ENCODE measurements at regions not wholly inside any gene's neighbourhood (a gene's known extent, or its start where the extent isn't known, plus 50 kb on each side); places are given as distances from the start of the nearest gene placed in this dataset.

GRCh38 chr13:104843401-104843800, 1692.1 kb downstream of the EFNB2 start:
- no peaks in the 10 kb centered on the region for H3K9me3 ChIP-seq (ENCODE audit: control insufficient read depth in 2 of 2, insufficient read depth in 1 of 2, low read depth in 1 of 2, low read length in 1 of 2)
- no peak overlapping the region for H3K27ac ChIP-seq (ENCODE audit: low read depth in 1 of 3, low read length in 2 of 3)
- H3K4me3 ChIP-seq (ENCODE audit: low read depth in 1 of 3, low read length in 3 of 3), result no peak overlapping the region
- FAIRE-seq (no peak), DNase-seq (no peak)
- H3K4me1 ChIP-seq (ENCODE audit: control insufficient read depth in 3 of 3, insufficient read depth in 2 of 3, low read depth in 1 of 3, low read length in 2 of 3), result no peaks in the 10 kb centered on the region
- no peaks in the 10 kb centered on the region for H3K36me3 ChIP-seq (ENCODE audit: control insufficient read depth in 3 of 3, insufficient read depth in 2 of 3, low read depth in 1 of 3, low read length in 3 of 3)
- H3K27me3 ChIP-seq (ENCODE audit: control insufficient read depth in 3 of 3, insufficient read depth in 3 of 3, low read length in 3 of 3), result no peaks in the 10 kb centered on the region

- WGBS, 3 donors, result 86 to 96% (median 94%) methylated on average over 6 of the region's 6 CpGs
- FAIRE-seq (no peak), DNase-seq (no peak)
- Histone ChIP-seq H3K4me3 (ENCODE audit: low read depth in 1 of 3, low read length in 3 of 3) (no peak overlapping the region), H3K36me3 (ENCODE audit: control insufficient read depth in 3 of 3, insufficient read depth in 2 of 3, low read depth in 1 of 3, low read length in 3 of 3) (no peaks in the 10 kb centered on the region), H3K27ac (ENCODE audit: low read depth in 1 of 3, low read length in 2 of 3) (no peak overlapping the region), H3K9me3 (ENCODE audit: control insufficient read depth in 2 of 2, insufficient read depth in 1 of 2, low read depth in 1 of 2, low read length in 1 of 2) (no peaks in the 10 kb centered on the region), H3K4me1 (ENCODE audit: control insufficient read depth in 3 of 3, insufficient read depth in 2 of 3, low read depth in 1 of 3, low read length in 2 of 3) (no peaks in the 10 kb centered on the region), H3K27me3 (ENCODE audit: control insufficient read depth in 3 of 3, insufficient read depth in 3 of 3, low read length in 3 of 3) (no peaks in the 10 kb centered on the region)
These were observed 1694.4 kb downstream of the EFNB2 start for GRCh38 chr13:104841110-104841509.

GRCh38 chr13:104837756-104838155, 1697.7 kb downstream of the EFNB2 start:
- H3K36me3 ChIP-seq (ENCODE audit: control insufficient read depth in 3 of 3, insufficient read depth in 2 of 3, low read depth in 1 of 3, low read length in 3 of 3), result no peaks in the 10 kb centered on the region
- no peak for FAIRE-seq
- H3K4me3 ChIP-seq (ENCODE audit: low read depth in 1 of 3, low read length in 3 of 3), result no peak overlapping the region
- H3K27me3 ChIP-seq (ENCODE audit: control insufficient read depth in 3 of 3, insufficient read depth in 3 of 3, low read length in 3 of 3), result no peaks in the 10 kb centered on the region
- H3K9me3 ChIP-seq (ENCODE audit: control insufficient read depth in 2 of 2, insufficient read depth in 1 of 2, low read depth in 1 of 2, low read length in 1 of 2), result no peaks in the 10 kb centered on the region
- WGBS, 3 donors, result 22 to 37% (median 29%) methylated on average over 3 of the region's 3 CpGs
- DNase-seq, result no peak
- no peak overlapping the region for H3K27ac ChIP-seq (ENCODE audit: low read depth in 1 of 3, low read length in 2 of 3)
- no peaks in the 10 kb centered on the region for H3K4me1 ChIP-seq (ENCODE audit: control insufficient read depth in 3 of 3, insufficient read depth in 2 of 3, low read depth in 1 of 3, low read length in 2 of 3)

GRCh38 chr13:104833221-104833620, 1702.2 kb downstream of the EFNB2 start:
- Histone ChIP-seq H3K9me3 (ENCODE audit: control insufficient read depth in 2 of 2, insufficient read depth in 1 of 2, low read depth in 1 of 2, low read length in 1 of 2) (no peaks in the 10 kb centered on the region), H3K4me1 (ENCODE audit: control insufficient read depth in 3 of 3, insufficient read depth in 2 of 3, low read depth in 1 of 3, low read length in 2 of 3) (no peaks in the 10 kb centered on the region), H3K27me3 (ENCODE audit: control insufficient read depth in 3 of 3, insufficient read depth in 3 of 3, low read length in 3 of 3) (no peaks in the 10 kb centered on the region), H3K4me3 (ENCODE audit: low read depth in 1 of 3, low read length in 3 of 3) (no peak overlapping the region), H3K36me3 (ENCODE audit: control insufficient read depth in 3 of 3, insufficient read depth in 2 of 3, low read depth in 1 of 3, low read length in 3 of 3) (no peaks in the 10 kb centered on the region), H3K27ac (ENCODE audit: low read depth in 1 of 3, low read length in 2 of 3) (no peak overlapping the region)
- no peak for FAIRE-seq
- DNase-seq, result no peak
- 63 to 81% (median 76%) methylated on average over 1 of the region's 1 CpG for WGBS, 3 donors

GRCh38 chr13:104832231-104832630, 1703.2 kb downstream of the EFNB2 start:
- FAIRE-seq, result no peak
- no peak for DNase-seq
- 62 to 67% (median 67%) methylated on average over 4 of the region's 4 CpGs for WGBS, 3 donors

GRCh38 chr13:104831831-104832230, 1703.6 kb downstream of the EFNB2 start:
- H3K36me3 ChIP-seq (ENCODE audit: control insufficient read depth in 3 of 3, insufficient read depth in 2 of 3, low read depth in 1 of 3, low read length in 3 of 3), result no peaks in the 10 kb centered on the region
- FAIRE-seq, result no peak
- H3K4me1 ChIP-seq (ENCODE audit: control insufficient read depth in 3 of 3, insufficient read depth in 2 of 3, low read depth in 1 of 3, low read length in 2 of 3), result no peaks in the 10 kb centered on the region
- no peaks in the 10 kb centered on the region for H3K27me3 ChIP-seq (ENCODE audit: control insufficient read depth in 3 of 3, insufficient read depth in 3 of 3, low read length in 3 of 3)
- no peak overlapping the region for H3K27ac ChIP-seq (ENCODE audit: low read depth in 1 of 3, low read length in 2 of 3)
- no peak overlapping the region for H3K4me3 ChIP-seq (ENCODE audit: low read depth in 1 of 3, low read length in 3 of 3)
- no peaks in the 10 kb centered on the region for H3K9me3 ChIP-seq (ENCODE audit: control insufficient read depth in 2 of 2, insufficient read depth in 1 of 2, low read depth in 1 of 2, low read length in 1 of 2)
- 81 to 86% (median 82%) methylated on average over 6 of the region's 6 CpGs for WGBS, 3 donors
- DNase-seq, result no peak

More at GRCh38 chr13:104832231-104832630, 1703.2 kb downstream of the EFNB2 start:
- no peaks in the 10 kb centered on the region for H3K36me3 ChIP-seq (ENCODE audit: control insufficient read depth in 3 of 3, insufficient read depth in 2 of 3, low read depth in 1 of 3, low read length in 3 of 3)
- no peaks in the 10 kb centered on the region for H3K4me1 ChIP-seq (ENCODE audit: control insufficient read depth in 3 of 3, insufficient read depth in 2 of 3, low read depth in 1 of 3, low read length in 2 of 3)
- H3K27me3 ChIP-seq (ENCODE audit: control insufficient read depth in 3 of 3, insufficient read depth in 3 of 3, low read length in 3 of 3), result no peaks in the 10 kb centered on the region
- no peaks in the 10 kb centered on the region for H3K9me3 ChIP-seq (ENCODE audit: control insufficient read depth in 2 of 2, insufficient read depth in 1 of 2, low read depth in 1 of 2, low read length in 1 of 2)
- no peak overlapping the region for H3K4me3 ChIP-seq (ENCODE audit: low read depth in 1 of 3, low read length in 3 of 3)
- H3K27ac ChIP-seq (ENCODE audit: low read depth in 1 of 3, low read length in 2 of 3), result no peak overlapping the region

- Histone ChIP-seq H3K9me3 (ENCODE audit: control insufficient read depth in 2 of 2, insufficient read depth in 1 of 2, low read depth in 1 of 2, low read length in 1 of 2) (no peaks in the 10 kb centered on the region), H3K4me1 (ENCODE audit: control insufficient read depth in 3 of 3, insufficient read depth in 2 of 3, low read depth in 1 of 3, low read length in 2 of 3) (no peaks in the 10 kb centered on the region), H3K27ac (ENCODE audit: low read depth in 1 of 3, low read length in 2 of 3) (no peak overlapping the region), H3K4me3 (ENCODE audit: low read depth in 1 of 3, low read length in 3 of 3) (no peak overlapping the region), H3K36me3 (ENCODE audit: control insufficient read depth in 3 of 3, insufficient read depth in 2 of 3, low read depth in 1 of 3, low read length in 3 of 3) (no peaks in the 10 kb centered on the region), H3K27me3 (ENCODE audit: control insufficient read depth in 3 of 3, insufficient read depth in 3 of 3, low read length in 3 of 3) (no peaks in the 10 kb centered on the region)
- no peak for DNase-seq
- no peak for FAIRE-seq
- 73 to 83% (median 76%) methylated on average over 1 of the region's 1 CpG for WGBS, 3 donors
These were observed 1711.8 kb downstream of the EFNB2 start for GRCh38 chr13:104823709-104824108.

- no peaks in the 10 kb centered on the region for H3K36me3 ChIP-seq (ENCODE audit: control insufficient read depth in 3 of 3, insufficient read depth in 2 of 3, low read depth in 1 of 3, low read length in 3 of 3)
- no peaks in the 10 kb centered on the region for H3K9me3 ChIP-seq (ENCODE audit: control insufficient read depth in 2 of 2, insufficient read depth in 1 of 2, low read depth in 1 of 2, low read length in 1 of 2)
- H3K27me3 ChIP-seq (ENCODE audit: control insufficient read depth in 3 of 3, insufficient read depth in 3 of 3, low read length in 3 of 3), result no peaks in the 10 kb centered on the region
- FAIRE-seq (no peak), DNase-seq (no peak)
- no peaks in the 10 kb centered on the region for H3K4me1 ChIP-seq (ENCODE audit: control insufficient read depth in 3 of 3, insufficient read depth in 2 of 3, low read depth in 1 of 3, low read length in 2 of 3)
- H3K27ac ChIP-seq (ENCODE audit: low read depth in 1 of 3, low read length in 2 of 3), result no peak overlapping the region
- no peak overlapping the region for H3K4me3 ChIP-seq (ENCODE audit: low read depth in 1 of 3, low read length in 3 of 3)
- 18 to 43% (median 21%) methylated on average over 3 of the region's 3 CpGs for WGBS, 3 donors
These were observed 1712.4 kb downstream of the EFNB2 start for GRCh38 chr13:104823071-104823470.

GRCh38 chr13:104817271-104817670, 1718.2 kb downstream of the EFNB2 start:
- WGBS, 3 donors, result 79 to 85% (median 80%) methylated on average over 4 of the region's 4 CpGs
- Histone ChIP-seq H3K9me3 (ENCODE audit: control insufficient read depth in 2 of 2, insufficient read depth in 1 of 2, low read depth in 1 of 2, low read length in 1 of 2) (no peaks in the 10 kb centered on the region), H3K36me3 (ENCODE audit: control insufficient read depth in 3 of 3, insufficient read depth in 2 of 3, low read depth in 1 of 3, low read length in 3 of 3) (no peaks in the 10 kb centered on the region), H3K27ac (ENCODE audit: low read depth in 1 of 3, low read length in 2 of 3) (no peak overlapping the region), H3K4me3 (ENCODE audit: low read depth in 1 of 3, low read length in 3 of 3) (no peak overlapping the region), H3K27me3 (ENCODE audit: control insufficient read depth in 3 of 3, insufficient read depth in 3 of 3, low read length in 3 of 3) (no peaks in the 10 kb centered on the region), H3K4me1 (ENCODE audit: control insufficient read depth in 3 of 3, insufficient read depth in 2 of 3, low read depth in 1 of 3, low read length in 2 of 3) (no peaks in the 10 kb centered on the region)
- DNase-seq, result no peak
- FAIRE-seq, result no peak
